HG02884 (cell line): ENCODE measurements at regions not wholly inside any gene's neighbourhood (a gene's known extent, or its start where the extent isn't known, plus 50 kb on each side); places are given as distances from the start of the nearest gene placed in this dataset.

Experiments used
- ATAC-seq: cut with Tn5 transposase; IDR thresholded peaks from one replicate; pipeline ENCODE4 v1.9.1; 2021; ENCODE audit warnings: mild to moderate bottlenecking, moderate library complexity; ENCODE audit not compliant: unreplicated experiment

- no peak for ATAC-seq
Measured at GRCh38 chr9:25613709-25614108, 64.5 kb downstream of the TUSC1 start.

- ATAC-seq, result no peak
Measured at GRCh38 chr9:25603106-25603505, 75.1 kb downstream of the TUSC1 start.

- ATAC-seq, result no peak
Measured at GRCh38 chr9:25602400-25603044, 75.7 kb downstream of the TUSC1 start.

- no peak for ATAC-seq
Measured at GRCh38 chr9:25600501-25600900, 77.7 kb downstream of the TUSC1 start.

GRCh38 chr9:25584611-25585010 is 93.6 kb downstream of the TUSC1 start:
- no peak for ATAC-seq

- ATAC-seq, result no peak
Measured at GRCh38 chr9:25573281-25573680, 105.0 kb downstream of the TUSC1 start.

- no peak for ATAC-seq
Measured at GRCh38 chr9:25571491-25571890, 106.8 kb downstream of the TUSC1 start.

GRCh38 chr9:25570802-25571201 is 107.4 kb downstream of the TUSC1 start:
- no peak for ATAC-seq

- ATAC-seq, result no peak
Measured at GRCh38 chr9:25562101-25562500, 116.1 kb downstream of the TUSC1 start.

- no peak for ATAC-seq
Measured at GRCh38 chr9:25557645-25558300, 120.5 kb downstream of the TUSC1 start.

GRCh38 chr9:25556540-25556939 is 121.7 kb downstream of the TUSC1 start:
- ATAC-seq, result no peak

GRCh38 chr9:25548847-25549246 is 129.4 kb downstream of the TUSC1 start:
- ATAC-seq, result no peak

- ATAC-seq, result no peak
Measured at GRCh38 chr9:25543806-25544205, 134.4 kb downstream of the TUSC1 start.

GRCh38 chr9:25542319-25542718 is 135.9 kb downstream of the TUSC1 start:
- no peak for ATAC-seq

- ATAC-seq, result no peak
Measured at GRCh38 chr9:25537808-25538207, 140.4 kb downstream of the TUSC1 start.

GRCh38 chr9:25519286-25519685 is 159.0 kb downstream of the TUSC1 start:
- ATAC-seq, result no peak

- no peak for ATAC-seq
Measured at GRCh38 chr9:25517701-25518100, 160.5 kb downstream of the TUSC1 start.

GRCh38 chr9:25513509-25514033 is 164.7 kb downstream of the TUSC1 start:
- ATAC-seq, result no peak

- ATAC-seq, result no peak
Measured at GRCh38 chr9:25505644-25506043, 172.6 kb downstream of the TUSC1 start.

- ATAC-seq, result no peak
Measured at GRCh38 chr9:25481372-25481771, 196.9 kb downstream of the TUSC1 start.

GRCh38 chr9:25480696-25481095 is 197.5 kb downstream of the TUSC1 start:
- no peak for ATAC-seq

GRCh38 chr9:25472681-25473080 is 205.6 kb downstream of the TUSC1 start:
- no peak for ATAC-seq
